ENCODE measurements at regions not wholly inside any gene's neighbourhood (a gene's known extent, or its start where the extent isn't known, plus 50 kb on each side); places are given as distances from the start of the nearest gene placed in this dataset.

DNA sequence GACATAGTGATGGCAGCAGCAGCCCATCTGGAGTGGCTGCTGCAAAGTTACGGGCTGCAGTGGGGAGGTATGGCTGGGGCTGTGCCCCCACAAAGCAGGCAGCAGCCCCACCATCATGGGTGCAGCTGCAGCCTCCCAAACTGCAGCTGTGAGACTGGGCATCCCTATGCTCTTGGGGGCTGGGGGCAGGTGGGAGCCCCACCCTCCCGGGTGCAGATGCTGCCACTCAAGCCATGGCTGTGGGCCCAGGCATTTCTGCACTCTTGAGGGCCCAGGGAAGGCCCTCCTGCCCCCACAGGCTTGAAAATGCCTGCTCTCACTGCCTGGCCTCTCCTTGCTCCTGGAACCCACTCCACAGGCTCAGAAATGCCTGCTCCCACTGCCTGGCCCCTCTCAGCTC lies 389.4 kb downstream of the TEX13C start:
- Histone ChIP-seq H3K9ac (ENCODE audit: low read length) (no peak overlapping the region), H3K27ac (ENCODE audit: low read depth, low read length) (no peak overlapping the region), H3K4me2 (ENCODE audit: low read length) (no peak overlapping the region), H3K36me3 (ENCODE audit: insufficient read depth, low read length) (no peaks in the 10 kb centered on the region), H3K9me3 (ENCODE audit: insufficient read depth, low read depth, low read length) (no peaks in the 10 kb centered on the region), H2AFZ (ENCODE audit: low read depth, low read length) (no peak overlapping the region), H3K4me3 (ENCODE audit: insufficient read depth, low read depth, low read length) (no peak overlapping the region), H4K20me1 (ENCODE audit: insufficient read depth, low read length) (no peaks in the 10 kb centered on the region), H3K79me2 (ENCODE audit: insufficient read depth, low read length) (no peaks in the 10 kb centered on the region), H3K4me1 (ENCODE audit: insufficient read depth, low read length) (no peaks in the 10 kb centered on the region), H3K27me3 (ENCODE audit: insufficient read depth, low read length) (no peaks in the 10 kb centered on the region)
- Mint-ChIP-seq H3K27me3 (ENCODE audit: low read depth, unreplicated experiment) (no peaks in the 10 kb centered on the region), H3K9me3 (ENCODE audit: unreplicated experiment) (peaks cover 4% of the 10 kb centered on the region), H3K27ac (ENCODE audit: unreplicated experiment) (no peak overlapping the region), H3K4me1 (ENCODE audit: low read depth, unreplicated experiment) (no peaks in the 10 kb centered on the region), H3K4me3 (ENCODE audit: unreplicated experiment) (no peak overlapping the region), H3K36me3 (ENCODE audit: low read depth, unreplicated experiment) (no peaks in the 10 kb centered on the region)
- DNase-seq (ENCODE audit: low read depth): no peak
- FAIRE-seq: no peak
- TF ChIP-seq, protein P1, sequence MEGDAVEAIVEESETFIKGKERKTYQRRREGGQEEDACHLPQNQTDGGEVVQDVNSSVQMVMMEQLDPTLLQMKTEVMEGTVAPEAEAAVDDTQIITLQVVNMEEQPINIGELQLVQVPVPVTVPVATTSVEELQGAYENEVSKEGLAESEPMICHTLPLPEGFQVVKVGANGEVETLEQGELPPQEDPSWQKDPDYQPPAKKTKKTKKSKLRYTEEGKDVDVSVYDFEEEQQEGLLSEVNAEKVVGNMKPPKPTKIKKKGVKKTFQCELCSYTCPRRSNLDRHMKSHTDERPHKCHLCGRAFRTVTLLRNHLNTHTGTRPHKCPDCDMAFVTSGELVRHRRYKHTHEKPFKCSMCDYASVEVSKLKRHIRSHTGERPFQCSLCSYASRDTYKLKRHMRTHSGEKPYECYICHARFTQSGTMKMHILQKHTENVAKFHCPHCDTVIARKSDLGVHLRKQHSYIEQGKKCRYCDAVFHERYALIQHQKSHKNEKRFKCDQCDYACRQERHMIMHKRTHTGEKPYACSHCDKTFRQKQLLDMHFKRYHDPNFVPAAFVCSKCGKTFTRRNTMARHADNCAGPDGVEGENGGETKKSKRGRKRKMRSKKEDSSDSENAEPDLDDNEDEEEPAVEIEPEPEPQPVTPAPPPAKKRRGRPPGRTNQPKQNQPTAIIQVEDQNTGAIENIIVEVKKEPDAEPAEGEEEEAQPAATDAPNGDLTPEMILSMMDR (IDR thresholded peaks at IDR 0.05; ENCODE audit: insufficient read depth, low read depth, low read length): no peak
- no peak for TF ChIP-seq EZH2 (IDR thresholded peaks at IDR 0.05; ENCODE audit: insufficient read depth, low read length)

- H3K4me3 Mint-ChIP-seq (ENCODE audit: unreplicated experiment): no peak overlapping the region
- Histone ChIP-seq H2AFZ (ENCODE audit: low read depth, low read length) (no peak overlapping the region), H3K9me3 (ENCODE audit: insufficient read depth, low read depth, low read length) (no peaks in the 10 kb centered on the region), H3K27me3 (ENCODE audit: insufficient read depth, low read length) (no peaks in the 10 kb centered on the region), H4K20me1 (ENCODE audit: insufficient read depth, low read length) (no peaks in the 10 kb centered on the region), H3K4me3 (ENCODE audit: insufficient read depth, low read depth, low read length) (no peak overlapping the region), H3K36me3 (ENCODE audit: insufficient read depth, low read length) (no peaks in the 10 kb centered on the region), H3K4me1 (ENCODE audit: insufficient read depth, low read length) (no peaks in the 10 kb centered on the region), H3K9ac (ENCODE audit: low read length) (no peak overlapping the region), H3K79me2 (ENCODE audit: insufficient read depth, low read length) (no peaks in the 10 kb centered on the region), H3K4me2 (ENCODE audit: low read length) (no peak overlapping the region), H3K27ac (ENCODE audit: low read depth, low read length) (no peak overlapping the region)
- TF ChIP-seq, protein P1 (IDR thresholded peaks at IDR 0.05; ENCODE audit: insufficient read depth, low read depth, low read length): no peak
- no peak for TF ChIP-seq EZH2 (IDR thresholded peaks at IDR 0.05; ENCODE audit: insufficient read depth, low read length)
- no peaks in the 10 kb centered on the region for H3K4me1 Mint-ChIP-seq (ENCODE audit: low read depth, unreplicated experiment)
- DNase-seq (ENCODE audit: low read depth) (no peak), FAIRE-seq (no peak)
- no peaks in the 10 kb centered on the region for H3K27me3 Mint-ChIP-seq (ENCODE audit: low read depth, unreplicated experiment)
- no peak overlapping the region for H3K27ac Mint-ChIP-seq (ENCODE audit: unreplicated experiment)
- H3K9me3 Mint-ChIP-seq (ENCODE audit: unreplicated experiment): peaks cover 4% of the 10 kb centered on the region
- no peaks in the 10 kb centered on the region for H3K36me3 Mint-ChIP-seq (ENCODE audit: low read depth, unreplicated experiment)
These were observed 389.9 kb downstream of the TEX13C start for GRCh38 chrX:125709532-125709931.

GRCh38 chrX:125710403-125711062 lies 390.9 kb downstream of the TEX13C start:
- Histone ChIP-seq H3K79me2 (ENCODE audit: insufficient read depth, low read length) (no peaks in the 10 kb centered on the region), H4K20me1 (ENCODE audit: insufficient read depth, low read length) (no peaks in the 10 kb centered on the region), H3K4me3 (ENCODE audit: insufficient read depth, low read depth, low read length) (no peak overlapping the region), H3K27me3 (ENCODE audit: insufficient read depth, low read length) (no peaks in the 10 kb centered on the region), H3K36me3 (ENCODE audit: insufficient read depth, low read length) (no peaks in the 10 kb centered on the region), H3K9me3 (ENCODE audit: insufficient read depth, low read depth, low read length) (no peaks in the 10 kb centered on the region), H3K27ac (ENCODE audit: low read depth, low read length) (no peak overlapping the region), H3K4me2 (ENCODE audit: low read length) (no peak overlapping the region), H2AFZ (ENCODE audit: low read depth, low read length) (no peak overlapping the region), H3K4me1 (ENCODE audit: insufficient read depth, low read length) (no peaks in the 10 kb centered on the region), H3K9ac (ENCODE audit: low read length) (no peak overlapping the region)
- Mint-ChIP-seq H3K27me3 (ENCODE audit: low read depth, unreplicated experiment) (no peaks in the 10 kb centered on the region), H3K4me1 (ENCODE audit: low read depth, unreplicated experiment) (no peaks in the 10 kb centered on the region), H3K27ac (ENCODE audit: unreplicated experiment) (no peak overlapping the region), H3K9me3 (ENCODE audit: unreplicated experiment) (peaks cover 4% of the 10 kb centered on the region), H3K4me3 (ENCODE audit: unreplicated experiment) (no peak overlapping the region), H3K36me3 (ENCODE audit: low read depth, unreplicated experiment) (no peaks in the 10 kb centered on the region)
- FAIRE-seq (no peak), DNase-seq (ENCODE audit: low read depth) (no peak)
- TF ChIP-seq, protein P1 (IDR thresholded peaks at IDR 0.05; ENCODE audit: insufficient read depth, low read depth, low read length): no peak
- TF ChIP-seq EZH2 (IDR thresholded peaks at IDR 0.05; ENCODE audit: insufficient read depth, low read length): no peak

Measured in astrocyte (in vitro differentiated cells and primary cell).